K562 (cell line): ENCODE measurements at regions not wholly inside any gene's neighbourhood (a gene's known extent, or its start where the extent isn't known, plus 50 kb on each side); places are given as distances from the start of the nearest gene placed in this dataset.

Experiments
- ATAC-seq: fragments of 200-7000 bp; cut with Tn5 transposase; 3 replicates; pipeline ENCODE4 v1.9.1; 2020; ENCODE audit warnings: moderate library complexity
- BruUV-seq: library from RNA; stranded (reverse); fragments of 400-500 nt; replicated peaks from 2 replicates; lab custom pipeline; 2021; lab: Mats Ljungman, UMichigan
- CTCF ChIA-PET: fragments of 300-600 bp; formaldehyde crosslinking; extraction: SDS; loops from one replicate; lab custom pipeline; 2021; ENCODE audit warnings: low intra/inter-chr PET ratio; lab: Yijun Ruan, JAX
- POLR2A ChIA-PET: fragments of 300-600, 350-650 bp; sonication (Branson Sonifier 250); formaldehyde crosslinking; extraction: SDS; loops from one replicate; lab custom pipeline; 2021; ENCODE audit warnings: antibody characterized with exemption, inconsistent platforms; lab: Yijun Ruan, JAX
- DNase-seq, 4 experiments: peaks; one replicate each; pipeline versions ENCODE4 v3.0.0 to v3.0.0-alpha.2; 2011 to 2018; ENCODE audit warnings: low spot score in 3 of 4, mixed read lengths in 3 of 4; ENCODE audit errors: extremely low read depth in 1 of 4
- FAIRE-seq: peaks from 2 replicates; lab custom pipeline; 2011; peaks lifted over from hg19 to GRCh38; lab: Jason Lieb, UNC
- H2AFZ ChIP-seq: 2 replicates; pipeline ENCODE4 v1.6.0; 2011; ENCODE audit warnings: low read depth, low read length, control low read depth, inconsistent platforms
- H3K27ac ChIP-seq: fragments of 200-600 bp; 3 replicates; pipeline ENCODE4 v1.8.0; 2011; ENCODE audit warnings: low read depth, mild to moderate bottlenecking, control low read depth, inconsistent platforms, low read length, moderate library complexity, mixed read lengths; ENCODE audit errors: extremely low read depth
- H3K27me3 ChIP-seq, 2 experiments: fragments of 300-600 bp in 1 of 2; 2 replicates in 1 of 2; 3 replicates in 1 of 2; pipeline versions ENCODE4 v1.6.0 to v1.8.0; 2011; ENCODE audit warnings: inconsistent platforms in 2 of 2, low read length in 2 of 2, mild to moderate bottlenecking in 1 of 2, mixed read lengths in 1 of 2, moderate library complexity in 1 of 2; ENCODE audit not compliant: control insufficient read depth in 2 of 2, insufficient read depth in 2 of 2
- H3K36me3 ChIP-seq: fragments of 300-600 bp; 3 replicates; pipeline ENCODE4 v1.8.0; 2011; ENCODE audit warnings: mild to moderate bottlenecking, low read length, inconsistent platforms; ENCODE audit not compliant: control insufficient read depth, insufficient read depth
- H3K4me1 ChIP-seq, 2 experiments: fragments of 200-600 bp in 1 of 2; replicated peaks in 1 of 2; 2 replicates in 1 of 2; 3 replicates in 1 of 2; pipeline versions ENCODE4 v1.5.1 to v1.8.0; 2011; ENCODE audit warnings: inconsistent platforms in 2 of 2, low read length in 2 of 2, mild to moderate bottlenecking in 1 of 2, mixed read lengths in 1 of 2, moderate library complexity in 1 of 2; ENCODE audit not compliant: control insufficient read depth in 2 of 2, insufficient read depth in 2 of 2
- H3K4me2 ChIP-seq: 2 replicates; pipeline ENCODE4 v1.6.1; 2011; ENCODE audit warnings: low read length, control low read depth, inconsistent platforms, mixed read lengths; ENCODE audit not compliant: insufficient read depth
- H3K4me3 ChIP-seq: fragments of 200-600 bp; sonication (generic), shearing (Covaris generic); 2 replicates; pipeline ENCODE4 v1.5.1; 2016; ENCODE audit warnings: control low read depth, inconsistent platforms
- H3K79me2 ChIP-seq: fragments of 200-600 bp; 3 replicates; pipeline ENCODE4 v1.8.0; 2011; ENCODE audit warnings: low read length, inconsistent platforms; ENCODE audit not compliant: control insufficient read depth, insufficient read depth
- H3K9ac ChIP-seq, 2 experiments: 2 replicates each; pipeline versions ENCODE4 v1.6.0 to v1.6.1; 2011; ENCODE audit warnings: low read depth in 2 of 2, low read length in 2 of 2, control low read depth in 1 of 2, inconsistent platforms in 1 of 2, mild to moderate bottlenecking in 1 of 2, mixed read lengths in 1 of 2; ENCODE audit not compliant: insufficient read depth in 1 of 2
- H3K9me1 ChIP-seq: one replicate; pipeline ENCODE4 v1.6.0; 2011; ENCODE audit warnings: inconsistent platforms, mild to moderate bottlenecking, low read length, moderate library complexity; ENCODE audit not compliant: control insufficient read depth, insufficient read depth
- H3K9me3 ChIP-seq: replicated peaks from 2 replicates; pipeline ENCODE4 v1.5.1; 2011; ENCODE audit warnings: low read depth, low read length, inconsistent platforms; ENCODE audit not compliant: control insufficient read depth, insufficient read depth
- H4K20me1 ChIP-seq: replicated peaks from 2 replicates; pipeline ENCODE4 v1.6.1; 2011; ENCODE audit warnings: low read length, inconsistent platforms, mixed read lengths; ENCODE audit not compliant: control insufficient read depth, insufficient read depth
- BHLHE40 ChIP-seq: IDR thresholded peaks from 2 replicates; pipeline ENCODE4 v1.6.1; 2011; ENCODE audit warnings: low read length, improper control_type of control experiment
- CBX3 ChIP-seq, 2 experiments: IDR thresholded peaks; 1 replicate in 1 of 2; 2 replicates in 1 of 2; pipeline ENCODE4 v1.6.1; 2012; ENCODE audit warnings: inconsistent platforms in 2 of 2, low read length in 2 of 2, borderline replicate concordance in 1 of 2, control low read depth in 1 of 2
- ETV5 ChIP-seq: sonication (generic); formaldehyde crosslinking; IDR thresholded peaks from 2 replicates; pipeline ENCODE4 v1.4.0; 2020; ENCODE audit warnings: low read depth, mild to moderate bottlenecking, missing genetic modification reagents
- HMG20A ChIP-seq: fragments of 450-650 bp; formaldehyde crosslinking; conservative IDR thresholded peaks from 2 replicates; pipeline ENCODE4 v1.4.0; 2020; ENCODE audit warnings: mild to moderate bottlenecking, mixed read lengths
- JUND ChIP-seq, 2 experiments: IDR thresholded peaks; 2 replicates in 1 of 2; 3 replicates in 1 of 2; pipeline ENCODE4 v1.6.1; 2011; ENCODE audit warnings: borderline replicate concordance in 2 of 2, low read depth in 2 of 2, low read length in 2 of 2, improper control_type of control experiment in 1 of 2, missing biosample characterization in 1 of 2, missing genetic modification characterization in 1 of 2, missing genetic modification reagents in 1 of 2
- RAD51 ChIP-seq: fragments of 450-650 bp; IDR thresholded peaks from 2 replicates; pipeline ENCODE4 v1.7.1; 2016; ENCODE audit warnings: low read depth, mild to moderate bottlenecking, borderline replicate concordance
- TCF3 ChIP-seq: sonication (generic); formaldehyde crosslinking; IDR thresholded peaks from 2 replicates; pipeline ENCODE4 v1.4.0; 2020; ENCODE audit warnings: mild to moderate bottlenecking, missing genetic modification reagents
- ZNF121 ChIP-seq: sonication (generic); formaldehyde crosslinking; conservative IDR thresholded peaks from 2 replicates; pipeline ENCODE4 v1.8.0; 2022; ENCODE audit warnings: missing genetic modification reagents
- ZNF347 ChIP-seq: fragments of 450-650 bp; formaldehyde crosslinking; IDR thresholded peaks from 2 replicates; pipeline ENCODE4 v1.4.0; 2020; ENCODE audit warnings: low read depth, mild to moderate bottlenecking, moderate library complexity
- WGBS: fragments of 100-300 bp; shearing (Covaris generic); methylation state at CpG from one replicate; pipeline ENCODE4 v1.1.6; 2016; ENCODE audit warnings: low coverage, mixed read lengths; ENCODE audit not compliant: insufficient coverage; ENCODE audit errors: missing lambda C conversion rate; 5-methylcytosine and 5-hydroxymethylcytosine counted together
- in situ Hi-C: fragments of 300-500 bp; cut with MboI; formaldehyde crosslinking; loops from 4 replicates; pipeline ENCODE4 v1.15.0; 2018; ENCODE audit warnings: inconsistent platforms, mixed read lengths
- intact Hi-C: fragments of 100-400 bp; cut with micrococcal nuclease; formaldehyde crosslinking; loops from 2 replicates; pipeline ENCODE4 v1.14.2; 2022
- TF ChIP-seq, protein P1 (sequence below): fragments of 450-650 bp; formaldehyde crosslinking; IDR thresholded peaks from 2 replicates; pipeline ENCODE4 v1.4.0; 2022; ENCODE audit warnings: missing genetic modification characterization

DNA sequence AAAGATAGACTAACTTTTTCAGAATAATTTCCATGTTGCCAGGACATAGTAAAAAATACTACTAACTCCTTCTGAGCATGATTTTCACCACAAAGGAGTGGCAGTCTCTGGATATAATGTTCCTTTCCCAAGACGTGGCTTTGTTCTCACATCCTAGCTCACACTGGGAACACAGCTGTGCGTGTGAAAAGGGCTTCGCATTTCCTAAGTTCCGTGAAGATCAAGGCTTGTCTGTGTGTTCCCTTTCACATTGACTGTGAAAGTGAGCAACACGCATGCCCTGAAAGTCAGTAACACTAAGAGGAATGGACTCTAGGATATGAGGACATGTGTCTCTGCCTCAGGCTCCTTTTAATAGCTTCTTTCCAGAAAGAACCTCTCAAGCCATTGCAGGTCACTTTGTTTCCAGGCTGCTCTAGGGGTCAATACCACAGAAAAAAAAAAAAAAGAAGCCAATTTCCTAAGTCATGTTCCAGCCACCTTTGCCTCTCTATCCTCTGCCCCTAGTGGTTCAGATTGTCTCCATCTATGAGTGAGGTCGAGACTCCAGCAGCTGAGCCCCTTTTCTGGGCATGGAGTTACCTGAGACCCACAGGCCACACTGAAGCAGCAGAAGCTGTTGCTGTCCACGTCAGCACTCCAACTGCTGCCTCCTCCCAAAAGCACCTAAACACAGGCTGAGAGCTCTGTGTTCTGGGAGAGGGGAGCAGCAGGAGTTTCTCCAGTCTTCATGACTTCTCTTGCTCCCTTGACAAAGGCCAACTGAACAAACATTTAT, 355.9 kb downstream of the RSL24D1 start:
- Histone ChIP-seq H3K9me1 (no peaks in the 10 kb centered on the region), H3K9ac (no peak overlapping the region), H3K4me2 (no peak overlapping the region), H3K36me3 (no peaks in the 10 kb centered on the region), H3K4me3 (no peak overlapping the region), H3K9me3 (no peaks in the 10 kb centered on the region), H4K20me1 (no peaks in the 10 kb centered on the region), H3K4me1 (no peaks in the 10 kb centered on the region), H3K27me3 (no peaks in the 10 kb centered on the region), H2AFZ (no peak overlapping the region), H3K79me2 (no peaks in the 10 kb centered on the region), H3K27ac (no peak overlapping the region)
- ChIA-PET POLR2A (interaction anchor here (0.6 kb wide), 1 partner anchor 1945 kb away, joined by 3 read pairs; no protein-coding TSS in a partner anchor), CTCF (no interaction called here)
- DNase-seq = no peak
- intact Hi-C loops = no loop called here
- ATAC-seq = no peak
- in situ Hi-C loops = no loop called here
- no peak for FAIRE-seq
- 0% methylated on average over 7 of the region's 7 CpGs for WGBS
- TF ChIP-seq TCF3 (no peak), CBX3 (IDR thresholded peaks at IDR 0.05; ENCODE audit: borderline replicate concordance in 1 of 2, low read length in 2 of 2) (no peak), ZNF347 (CRISPR knock-in tag) (no peak), ETV5 (CRISPR knock-in tag) (no peak), BHLHE40 (no peak), ZNF121 (CRISPR knock-in tag) (no peak), JUND (IDR thresholded peaks at IDR 0.05; ENCODE audit: borderline replicate concordance, low read depth, low read length) (no peak), JUND (tag; IDR thresholded peaks at IDR 0.05; ENCODE audit: borderline replicate concordance, low read depth, low read length) (no peak), RAD51 (no peak), HMG20A (CRISPR knock-in tag) (no peak)
- TF ChIP-seq, protein P1, sequence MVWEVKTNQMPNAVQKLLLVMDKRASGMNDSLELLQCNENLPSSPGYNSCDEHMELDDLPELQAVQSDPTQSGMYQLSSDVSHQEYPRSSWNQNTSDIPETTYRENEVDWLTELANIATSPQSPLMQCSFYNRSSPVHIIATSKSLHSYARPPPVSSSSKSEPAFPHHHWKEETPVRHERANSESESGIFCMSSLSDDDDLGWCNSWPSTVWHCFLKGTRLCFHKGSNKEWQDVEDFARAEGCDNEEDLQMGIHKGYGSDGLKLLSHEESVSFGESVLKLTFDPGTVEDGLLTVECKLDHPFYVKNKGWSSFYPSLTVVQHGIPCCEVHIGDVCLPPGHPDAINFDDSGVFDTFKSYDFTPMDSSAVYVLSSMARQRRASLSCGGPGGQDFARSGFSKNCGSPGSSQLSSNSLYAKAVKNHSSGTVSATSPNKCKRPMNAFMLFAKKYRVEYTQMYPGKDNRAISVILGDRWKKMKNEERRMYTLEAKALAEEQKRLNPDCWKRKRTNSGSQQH = no peak
- no TSS peak for BruUV-seq
